ENCODE measurements at regions not wholly inside any gene's neighbourhood (a gene's known extent, or its start where the extent isn't known, plus 50 kb on each side); places are given as distances from the start of the nearest gene placed in this dataset.

DNA sequence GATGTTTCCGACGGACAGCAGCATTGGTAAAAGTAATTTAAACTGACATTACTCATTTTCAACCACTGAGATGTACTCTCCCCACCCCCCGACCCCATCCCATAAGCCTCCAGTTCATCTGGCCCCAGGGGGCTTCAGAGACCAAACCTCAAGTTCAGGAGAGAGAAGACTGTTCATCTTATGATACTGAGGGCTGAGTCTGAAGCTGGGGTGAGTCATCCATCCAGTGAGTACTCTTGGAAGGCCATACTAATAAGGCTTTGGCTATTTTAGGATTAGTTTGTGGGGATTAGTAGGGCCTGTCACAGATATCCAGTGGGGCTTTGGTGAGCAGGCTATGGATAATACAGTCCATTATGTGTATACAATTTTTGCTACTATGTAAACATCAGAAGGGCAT is 125.3 kb upstream of the APCDD1 start:
- Histone ChIP-seq H3K4me3 (no peak overlapping the region), H3K36me3 (no peaks in the 10 kb centered on the region), H3K27me3 (no peaks in the 10 kb centered on the region), H3K27ac (no peak overlapping the region), H3K4me1 (no peaks in the 10 kb centered on the region), H3K9me3 (no peaks in the 10 kb centered on the region)
- DNase-seq, result no peak
- no peak for TF ChIP-seq POLR2A (IDR thresholded peaks at IDR 0.05)
- TF ChIP-seq, protein P1, sequence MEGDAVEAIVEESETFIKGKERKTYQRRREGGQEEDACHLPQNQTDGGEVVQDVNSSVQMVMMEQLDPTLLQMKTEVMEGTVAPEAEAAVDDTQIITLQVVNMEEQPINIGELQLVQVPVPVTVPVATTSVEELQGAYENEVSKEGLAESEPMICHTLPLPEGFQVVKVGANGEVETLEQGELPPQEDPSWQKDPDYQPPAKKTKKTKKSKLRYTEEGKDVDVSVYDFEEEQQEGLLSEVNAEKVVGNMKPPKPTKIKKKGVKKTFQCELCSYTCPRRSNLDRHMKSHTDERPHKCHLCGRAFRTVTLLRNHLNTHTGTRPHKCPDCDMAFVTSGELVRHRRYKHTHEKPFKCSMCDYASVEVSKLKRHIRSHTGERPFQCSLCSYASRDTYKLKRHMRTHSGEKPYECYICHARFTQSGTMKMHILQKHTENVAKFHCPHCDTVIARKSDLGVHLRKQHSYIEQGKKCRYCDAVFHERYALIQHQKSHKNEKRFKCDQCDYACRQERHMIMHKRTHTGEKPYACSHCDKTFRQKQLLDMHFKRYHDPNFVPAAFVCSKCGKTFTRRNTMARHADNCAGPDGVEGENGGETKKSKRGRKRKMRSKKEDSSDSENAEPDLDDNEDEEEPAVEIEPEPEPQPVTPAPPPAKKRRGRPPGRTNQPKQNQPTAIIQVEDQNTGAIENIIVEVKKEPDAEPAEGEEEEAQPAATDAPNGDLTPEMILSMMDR (IDR thresholded peaks at IDR 0.05), result no peak

- DNase-seq, result no peak
- no peak for TF ChIP-seq POLR2A (IDR thresholded peaks at IDR 0.05)
- TF ChIP-seq, protein P1 (IDR thresholded peaks at IDR 0.05), result no peak
- H3K27ac ChIP-seq, result no peak overlapping the region
- no peaks in the 10 kb centered on the region for H3K4me1 ChIP-seq
- H3K36me3 ChIP-seq, result no peaks in the 10 kb centered on the region
- H3K27me3 ChIP-seq, result no peaks in the 10 kb centered on the region
- no peaks in the 10 kb centered on the region for H3K9me3 ChIP-seq
- H3K4me3 ChIP-seq, result no peak overlapping the region
Measured at GRCh38 chr18:10330428-10330827, 124.0 kb upstream of the APCDD1 start.

- Histone ChIP-seq H3K27ac (no peak overlapping the region), H3K9me3 (no peaks in the 10 kb centered on the region), H3K36me3 (no peaks in the 10 kb centered on the region), H3K27me3 (no peaks in the 10 kb centered on the region), H3K4me3 (no peak overlapping the region), H3K4me1 (no peaks in the 10 kb centered on the region)
- no peak for TF ChIP-seq POLR2A (IDR thresholded peaks at IDR 0.05)
- TF ChIP-seq, protein P1 (IDR thresholded peaks at IDR 0.05), result no peak
- no peak for DNase-seq
Measured at GRCh38 chr18:10332452-10332851, 122.0 kb upstream of the APCDD1 start.

DNA sequence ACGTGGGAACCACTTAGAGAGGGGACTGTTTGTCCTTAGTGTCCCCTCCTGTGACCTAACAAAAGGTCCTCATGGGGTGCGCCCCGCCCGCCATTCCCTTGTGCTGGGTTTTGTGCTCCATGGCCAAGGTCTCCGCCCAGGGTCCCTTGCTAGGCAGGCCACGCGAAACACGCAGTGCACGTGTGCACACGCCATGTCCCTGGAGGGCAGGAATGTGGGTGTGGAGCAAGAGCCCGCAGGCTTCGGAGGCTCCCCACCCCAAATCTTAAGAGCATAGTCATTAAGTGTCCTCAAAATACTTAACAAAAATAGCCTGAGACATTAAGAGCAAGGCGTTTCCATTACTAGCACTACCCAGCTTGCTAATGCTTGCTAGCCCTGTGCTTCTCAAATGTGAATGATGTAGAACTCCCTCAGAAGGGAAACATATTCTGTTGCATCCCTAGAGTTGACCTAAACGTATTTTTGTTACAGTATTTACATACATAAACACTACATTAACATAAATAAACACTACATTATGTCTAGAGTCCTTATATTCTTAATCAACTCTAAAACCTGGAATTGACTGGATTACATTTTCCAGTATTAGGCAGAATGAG is 117.6 kb upstream of the APCDD1 start:
- Histone ChIP-seq H3K36me3 (no peaks in the 10 kb centered on the region), H3K27me3 (no peaks in the 10 kb centered on the region), H3K9me3 (no peaks in the 10 kb centered on the region), H3K4me1 (no peaks in the 10 kb centered on the region), H3K27ac (no peak overlapping the region), H3K4me3 (no peak overlapping the region)
- TF ChIP-seq POLR2A (IDR thresholded peaks at IDR 0.05), result no peak
- TF ChIP-seq, protein P1 (IDR thresholded peaks at IDR 0.05), result no peak
- DNase-seq, result no peak

- no peaks in the 10 kb centered on the region for H3K4me1 ChIP-seq
- no peak for DNase-seq
- no peak for TF ChIP-seq POLR2A (IDR thresholded peaks at IDR 0.05)
- TF ChIP-seq, protein P1 (IDR thresholded peaks at IDR 0.05), result no peak
- H3K27me3 ChIP-seq, result no peaks in the 10 kb centered on the region
- H3K9me3 ChIP-seq, result no peaks in the 10 kb centered on the region
- no peak overlapping the region for H3K4me3 ChIP-seq
- no peaks in the 10 kb centered on the region for H3K36me3 ChIP-seq
- H3K27ac ChIP-seq, result no peak overlapping the region
Measured at GRCh38 chr18:10340821-10341220, 113.6 kb upstream of the APCDD1 start.

DNA sequence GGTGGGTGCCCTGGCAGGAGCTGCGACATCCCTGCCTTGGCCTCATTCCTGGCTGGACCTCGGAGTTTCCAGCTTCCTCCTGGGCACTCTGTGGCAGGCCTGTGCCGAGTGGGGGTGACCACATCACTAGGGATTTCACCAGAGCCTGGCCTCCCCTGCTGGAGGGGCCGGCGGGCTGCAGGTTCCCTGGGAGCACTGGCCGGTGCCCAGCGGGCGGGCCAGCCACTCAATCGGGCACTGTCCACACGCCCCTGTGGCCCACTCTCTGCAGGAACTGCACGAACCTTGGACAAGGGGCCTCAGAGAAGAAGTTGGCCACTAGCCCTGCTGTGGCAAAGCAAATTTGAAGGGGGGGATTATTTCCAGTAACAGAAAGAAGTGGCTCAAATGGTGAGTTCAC is 110.7 kb upstream of the APCDD1 start:
- Histone ChIP-seq H3K27me3 (no peaks in the 10 kb centered on the region), H3K27ac (no peak overlapping the region), H3K4me3 (no peak overlapping the region), H3K9me3 (no peaks in the 10 kb centered on the region), H3K36me3 (no peaks in the 10 kb centered on the region), H3K4me1 (no peaks in the 10 kb centered on the region)
- TF ChIP-seq, protein P1 (IDR thresholded peaks at IDR 0.05), result no peak
- no peak for TF ChIP-seq POLR2A (IDR thresholded peaks at IDR 0.05)
- no peak for DNase-seq
